Keratinocyte (primary cell): ENCODE measurements at regions not wholly inside any gene's neighbourhood (a gene's known extent, or its start where the extent isn't known, plus 50 kb on each side); places are given as distances from the start of the nearest gene placed in this dataset.

Experiments
- CTCF ChIP-seq, 3 experiments: IDR thresholded peaks in 1 of 3; conservative IDR thresholded peaks in 1 of 3; optimal IDR thresholded peaks in 1 of 3; 2 replicates in 2 of 3; 3 replicates in 1 of 3; pipeline versions ENCODE3 to v1.5.1; 2011; ENCODE audit warnings: low read length in 3 of 3, mild to moderate bottlenecking in 3 of 3, moderate library complexity in 2 of 3, control low read depth in 1 of 3, inconsistent platforms in 1 of 3; ENCODE audit not compliant: insufficient read depth in 2 of 3; ENCODE audit errors: extremely low read depth in 1 of 3
- EZH2 ChIP-seq: IDR thresholded peaks from one replicate; pipeline ENCODE4 v1.6.1; 2012; ENCODE audit warnings: inconsistent platforms, mild to moderate bottlenecking, low read length, moderate library complexity

DNA sequence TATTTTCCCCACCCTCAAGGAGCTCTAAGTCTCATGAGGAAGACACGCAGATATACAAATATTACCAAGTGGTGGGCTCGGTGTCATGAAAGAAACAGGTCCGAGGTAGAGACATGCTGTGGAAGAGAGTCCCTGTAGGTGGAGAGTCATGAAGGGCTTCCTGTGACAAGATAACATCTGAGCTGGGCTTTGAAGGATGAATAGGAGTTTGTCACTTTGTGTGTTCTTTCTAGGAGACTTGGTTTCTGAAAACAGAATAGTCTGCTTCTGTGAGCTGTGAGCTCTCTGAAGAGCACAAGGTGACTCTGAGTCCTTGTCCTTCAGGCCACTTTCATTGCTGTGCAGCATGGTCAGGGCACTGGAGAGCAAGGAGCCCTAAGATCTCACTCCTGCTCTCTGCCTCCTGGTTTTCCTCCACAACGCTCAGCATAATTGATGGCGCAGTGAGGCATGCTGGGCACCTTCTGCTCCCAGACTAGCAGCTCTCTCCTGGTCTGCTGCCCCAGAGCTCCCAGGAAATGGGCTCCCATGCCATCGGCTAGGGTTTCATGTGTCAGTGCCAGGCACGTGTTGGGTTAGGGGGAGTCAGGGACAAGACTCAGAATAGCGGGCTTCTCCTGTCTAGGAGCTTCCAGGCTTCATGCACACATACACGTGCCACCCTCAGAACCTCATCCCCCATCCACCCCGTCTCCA is 209.9 kb upstream of the CSF3R start:
- no peak for TF ChIP-seq CTCF (optimal IDR thresholded peaks at IDR 0.05 in 1 of 3, IDR thresholded peaks at IDR 0.05 in 1 of 3, conservative IDR thresholded peaks at IDR 0.05 in 1 of 3; ENCODE audit: extremely low read depth in 1 of 3, insufficient read depth in 2 of 3, low read length in 3 of 3)
- no peak for TF ChIP-seq EZH2
